ENCODE measurements at regions not wholly inside any gene's neighbourhood (a gene's known extent, or its start where the extent isn't known, plus 50 kb on each side); places are given as distances from the start of the nearest gene placed in this dataset.

GRCh38 chr4:165813606-165814005 is 59.4 kb upstream of the TLL1 start:
- Histone ChIP-seq H3K9me2 (ENCODE audit: insufficient read depth) (no peaks in the 10 kb centered on the region), H2AFZ (ENCODE audit: low read depth, low read length, poor library complexity, severe bottlenecking) (no peak overlapping the region), H3K4me3 (replicated peaks in 1 of 2; ENCODE audit: low read depth in 1 of 2, low read length in 2 of 2) (no peak overlapping the region), H3K36me3 (ENCODE audit: control insufficient read depth in 1 of 2, insufficient read depth in 2 of 2, low read length in 2 of 2) (no peaks in the 10 kb centered on the region), H3K27ac (ENCODE audit: low read depth, low read length) (no peak overlapping the region), H3K9me3 (ENCODE audit: control insufficient read depth in 1 of 2, insufficient read depth in 1 of 2, low read depth in 1 of 2, low read length in 2 of 2) (no peaks in the 10 kb centered on the region), H3K9ac (ENCODE audit: low read length) (no peak overlapping the region), H3K27me3 (ENCODE audit: insufficient read depth, low read length) (no peaks in the 10 kb centered on the region), H3K79me2 (ENCODE audit: insufficient read depth, low read length) (no peaks in the 10 kb centered on the region), H3K4me1 (ENCODE audit: control insufficient read depth in 1 of 2, insufficient read depth in 2 of 2, low read length in 2 of 2) (no peaks in the 10 kb centered on the region), H4K20me1 (ENCODE audit: insufficient read depth) (no peaks in the 10 kb centered on the region), H3K4me2 (ENCODE audit: low read length) (no peak overlapping the region)
- intact Hi-C loops (cut with micrococcal nuclease), result no loop called here
- ChIA-PET RAD21 (ENCODE audit: low non-redundant PET in 1 of 2, low total read pairs in 2 of 2, uncharacterized antibody in 2 of 2, unreplicated experiment in 2 of 2) (no interaction called here), POLR2A (no interaction called here), CTCF (no interaction called here)
- no peak for ATAC-seq
- TF ChIP-seq, protein P1, sequence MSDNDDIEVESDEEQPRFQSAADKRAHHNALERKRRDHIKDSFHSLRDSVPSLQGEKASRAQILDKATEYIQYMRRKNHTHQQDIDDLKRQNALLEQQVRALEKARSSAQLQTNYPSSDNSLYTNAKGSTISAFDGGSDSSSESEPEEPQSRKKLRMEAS (IDR thresholded peaks at IDR 0.05), result no peak
- TF ChIP-seq CTCF (IDR thresholded peaks at IDR 0.05 in 2 of 3, conservative IDR thresholded peaks at IDR 0.05 in 1 of 3; ENCODE audit: borderline replicate concordance in 1 of 3, insufficient read depth in 1 of 3, low read depth in 2 of 3, low read length in 2 of 3) (no peak), EZH2phosphoT487 (IDR thresholded peaks at IDR 0.05; ENCODE audit: borderline replicate concordance) (no peak), POLR2A (IDR thresholded peaks at IDR 0.05; ENCODE audit: borderline replicate concordance, extremely low read depth, insufficient read depth, insufficient read length) (no peak), JUND (IDR thresholded peaks at IDR 0.05) (no peak)
- BruUV-seq (replicated peaks), result no TSS peak
- no peak for DNase-seq (ENCODE audit: low read depth, low spot score)

GRCh38 chr4:165814256-165815020 is 58.6 kb upstream of the TLL1 start:
- no peak for ATAC-seq
- CTCF ChIA-PET, result no interaction called here
- TF ChIP-seq TCF7L2 (IDR thresholded peaks at IDR 0.05; ENCODE audit: borderline replicate concordance, extremely low read depth, insufficient read depth, insufficient read length), result no peak
- TF ChIP-seq ZFX (IDR thresholded peaks at IDR 0.05), result no peak
- no peak for TF ChIP-seq YY1 (IDR thresholded peaks at IDR 0.05; ENCODE audit: extremely low read depth, insufficient replicate concordance, low read depth, low read length)
- TF ChIP-seq SP1 (IDR thresholded peaks at IDR 0.05; ENCODE audit: low read depth), result no peak
- no peak for TF ChIP-seq SIN3A (IDR thresholded peaks at IDR 0.05; ENCODE audit: low read depth)
- TF ChIP-seq ZNF274 (IDR thresholded peaks at IDR 0.05; ENCODE audit: low read depth, low read length), result no peak
- no peak for TF ChIP-seq EZH2phosphoT487 (IDR thresholded peaks at IDR 0.05; ENCODE audit: borderline replicate concordance)
- TF ChIP-seq POLR2A (IDR thresholded peaks at IDR 0.05; ENCODE audit: borderline replicate concordance, extremely low read depth, insufficient read depth, insufficient read length), result no peak
- TF ChIP-seq, protein P2, sequence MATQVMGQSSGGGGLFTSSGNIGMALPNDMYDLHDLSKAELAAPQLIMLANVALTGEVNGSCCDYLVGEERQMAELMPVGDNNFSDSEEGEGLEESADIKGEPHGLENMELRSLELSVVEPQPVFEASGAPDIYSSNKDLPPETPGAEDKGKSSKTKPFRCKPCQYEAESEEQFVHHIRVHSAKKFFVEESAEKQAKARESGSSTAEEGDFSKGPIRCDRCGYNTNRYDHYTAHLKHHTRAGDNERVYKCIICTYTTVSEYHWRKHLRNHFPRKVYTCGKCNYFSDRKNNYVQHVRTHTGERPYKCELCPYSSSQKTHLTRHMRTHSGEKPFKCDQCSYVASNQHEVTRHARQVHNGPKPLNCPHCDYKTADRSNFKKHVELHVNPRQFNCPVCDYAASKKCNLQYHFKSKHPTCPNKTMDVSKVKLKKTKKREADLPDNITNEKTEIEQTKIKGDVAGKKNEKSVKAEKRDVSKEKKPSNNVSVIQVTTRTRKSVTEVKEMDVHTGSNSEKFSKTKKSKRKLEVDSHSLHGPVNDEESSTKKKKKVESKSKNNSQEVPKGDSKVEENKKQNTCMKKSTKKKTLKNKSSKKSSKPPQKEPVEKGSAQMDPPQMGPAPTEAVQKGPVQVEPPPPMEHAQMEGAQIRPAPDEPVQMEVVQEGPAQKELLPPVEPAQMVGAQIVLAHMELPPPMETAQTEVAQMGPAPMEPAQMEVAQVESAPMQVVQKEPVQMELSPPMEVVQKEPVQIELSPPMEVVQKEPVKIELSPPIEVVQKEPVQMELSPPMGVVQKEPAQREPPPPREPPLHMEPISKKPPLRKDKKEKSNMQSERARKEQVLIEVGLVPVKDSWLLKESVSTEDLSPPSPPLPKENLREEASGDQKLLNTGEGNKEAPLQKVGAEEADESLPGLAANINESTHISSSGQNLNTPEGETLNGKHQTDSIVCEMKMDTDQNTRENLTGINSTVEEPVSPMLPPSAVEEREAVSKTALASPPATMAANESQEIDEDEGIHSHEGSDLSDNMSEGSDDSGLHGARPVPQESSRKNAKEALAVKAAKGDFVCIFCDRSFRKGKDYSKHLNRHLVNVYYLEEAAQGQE (IDR thresholded peaks at IDR 0.05; ENCODE audit: low read depth), result no peak

More at GRCh38 chr4:165814256-165815020, 58.6 kb upstream of the TLL1 start:
- Histone ChIP-seq H3K4me1 (ENCODE audit: control insufficient read depth in 1 of 2, insufficient read depth in 2 of 2, low read length in 2 of 2) (no peaks in the 10 kb centered on the region), H3K4me2 (ENCODE audit: low read length) (no peak overlapping the region), H3K4me3 (replicated peaks in 1 of 2; ENCODE audit: low read depth in 1 of 2, low read length in 2 of 2) (no peak overlapping the region), H3K9me2 (ENCODE audit: insufficient read depth) (no peaks in the 10 kb centered on the region), H3K79me2 (ENCODE audit: insufficient read depth, low read length) (no peaks in the 10 kb centered on the region), H2AFZ (ENCODE audit: low read depth, low read length, poor library complexity, severe bottlenecking) (peak overlapping the region; percentile 47), H3K36me3 (ENCODE audit: control insufficient read depth in 1 of 2, insufficient read depth in 2 of 2, low read length in 2 of 2) (no peaks in the 10 kb centered on the region), H3K9me3 (ENCODE audit: control insufficient read depth in 1 of 2, insufficient read depth in 1 of 2, low read depth in 1 of 2, low read length in 2 of 2) (no peaks in the 10 kb centered on the region), H4K20me1 (ENCODE audit: insufficient read depth) (no peaks in the 10 kb centered on the region), H3K9ac (ENCODE audit: low read length) (no peak overlapping the region), H3K27me3 (ENCODE audit: insufficient read depth, low read length) (no peaks in the 10 kb centered on the region), H3K27ac (ENCODE audit: low read depth, low read length) (no peak overlapping the region)
- ChIA-PET POLR2A (no interaction called here), RAD21 (ENCODE audit: low non-redundant PET in 1 of 2, low total read pairs in 2 of 2, uncharacterized antibody in 2 of 2, unreplicated experiment in 2 of 2) (no interaction called here)
- intact Hi-C loops (cut with micrococcal nuclease), result no loop called here
- no peak for DNase-seq (ENCODE audit: low read depth, low spot score)
- BruUV-seq (replicated peaks), result no TSS peak
